ENCODE measurements at regions not wholly inside any gene's neighbourhood (a gene's known extent, or its start where the extent isn't known, plus 50 kb on each side); places are given as distances from the start of the nearest gene placed in this dataset.
"Not testable (repeated sequence)": the region's sequence is repeated elsewhere in the genome, so short reads cannot be mapped to it uniquely, and the experiment has no call there.

DNA sequence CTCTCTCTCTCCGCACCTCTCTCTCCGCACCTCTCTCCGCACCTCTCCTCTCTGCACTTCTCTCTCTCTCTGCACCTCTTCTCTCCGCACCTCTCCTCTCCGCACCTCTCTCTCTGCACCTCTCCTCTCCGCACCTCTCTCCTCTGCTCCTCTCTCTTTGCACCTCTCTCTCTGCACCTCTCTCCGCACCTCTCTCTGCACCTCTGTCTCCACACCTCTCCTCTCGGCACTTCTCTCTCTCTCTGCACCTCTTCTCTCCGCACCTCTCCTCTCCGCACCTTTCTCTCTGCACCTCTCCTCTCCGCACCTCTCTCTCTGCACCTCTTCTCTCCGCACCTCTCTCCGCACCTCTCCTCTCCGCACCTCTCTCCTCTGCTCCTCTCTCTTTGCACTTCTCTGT lies 274.2 kb downstream of the CCSER2 start:
- TF ChIP-seq, protein P1, sequence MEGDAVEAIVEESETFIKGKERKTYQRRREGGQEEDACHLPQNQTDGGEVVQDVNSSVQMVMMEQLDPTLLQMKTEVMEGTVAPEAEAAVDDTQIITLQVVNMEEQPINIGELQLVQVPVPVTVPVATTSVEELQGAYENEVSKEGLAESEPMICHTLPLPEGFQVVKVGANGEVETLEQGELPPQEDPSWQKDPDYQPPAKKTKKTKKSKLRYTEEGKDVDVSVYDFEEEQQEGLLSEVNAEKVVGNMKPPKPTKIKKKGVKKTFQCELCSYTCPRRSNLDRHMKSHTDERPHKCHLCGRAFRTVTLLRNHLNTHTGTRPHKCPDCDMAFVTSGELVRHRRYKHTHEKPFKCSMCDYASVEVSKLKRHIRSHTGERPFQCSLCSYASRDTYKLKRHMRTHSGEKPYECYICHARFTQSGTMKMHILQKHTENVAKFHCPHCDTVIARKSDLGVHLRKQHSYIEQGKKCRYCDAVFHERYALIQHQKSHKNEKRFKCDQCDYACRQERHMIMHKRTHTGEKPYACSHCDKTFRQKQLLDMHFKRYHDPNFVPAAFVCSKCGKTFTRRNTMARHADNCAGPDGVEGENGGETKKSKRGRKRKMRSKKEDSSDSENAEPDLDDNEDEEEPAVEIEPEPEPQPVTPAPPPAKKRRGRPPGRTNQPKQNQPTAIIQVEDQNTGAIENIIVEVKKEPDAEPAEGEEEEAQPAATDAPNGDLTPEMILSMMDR (conservative IDR thresholded peaks at IDR 0.05; ENCODE audit: low read depth in 2 of 2), result not testable (repeated sequence)
- TF ChIP-seq POLR2AphosphoS5 (IDR thresholded peaks at IDR 0.05; ENCODE audit: low read depth); EZH2phosphoT487 (IDR thresholded peaks at IDR 0.05; ENCODE audit: unreplicated experiment); STAT1 (IDR thresholded peaks at IDR 0.05; ENCODE audit: unreplicated experiment); CREB1 (CRISPR knock-in tag; IDR thresholded peaks at IDR 0.05; ENCODE audit: low read depth); JUNB (IDR thresholded peaks at IDR 0.05; ENCODE audit: unreplicated experiment): not testable (repeated sequence)
- peak; percentile 55 for TF ChIP-seq EZH2 (IDR thresholded peaks at IDR 0.05; ENCODE audit: low read depth, unreplicated experiment)
- TF ChIP-seq, protein P2, sequence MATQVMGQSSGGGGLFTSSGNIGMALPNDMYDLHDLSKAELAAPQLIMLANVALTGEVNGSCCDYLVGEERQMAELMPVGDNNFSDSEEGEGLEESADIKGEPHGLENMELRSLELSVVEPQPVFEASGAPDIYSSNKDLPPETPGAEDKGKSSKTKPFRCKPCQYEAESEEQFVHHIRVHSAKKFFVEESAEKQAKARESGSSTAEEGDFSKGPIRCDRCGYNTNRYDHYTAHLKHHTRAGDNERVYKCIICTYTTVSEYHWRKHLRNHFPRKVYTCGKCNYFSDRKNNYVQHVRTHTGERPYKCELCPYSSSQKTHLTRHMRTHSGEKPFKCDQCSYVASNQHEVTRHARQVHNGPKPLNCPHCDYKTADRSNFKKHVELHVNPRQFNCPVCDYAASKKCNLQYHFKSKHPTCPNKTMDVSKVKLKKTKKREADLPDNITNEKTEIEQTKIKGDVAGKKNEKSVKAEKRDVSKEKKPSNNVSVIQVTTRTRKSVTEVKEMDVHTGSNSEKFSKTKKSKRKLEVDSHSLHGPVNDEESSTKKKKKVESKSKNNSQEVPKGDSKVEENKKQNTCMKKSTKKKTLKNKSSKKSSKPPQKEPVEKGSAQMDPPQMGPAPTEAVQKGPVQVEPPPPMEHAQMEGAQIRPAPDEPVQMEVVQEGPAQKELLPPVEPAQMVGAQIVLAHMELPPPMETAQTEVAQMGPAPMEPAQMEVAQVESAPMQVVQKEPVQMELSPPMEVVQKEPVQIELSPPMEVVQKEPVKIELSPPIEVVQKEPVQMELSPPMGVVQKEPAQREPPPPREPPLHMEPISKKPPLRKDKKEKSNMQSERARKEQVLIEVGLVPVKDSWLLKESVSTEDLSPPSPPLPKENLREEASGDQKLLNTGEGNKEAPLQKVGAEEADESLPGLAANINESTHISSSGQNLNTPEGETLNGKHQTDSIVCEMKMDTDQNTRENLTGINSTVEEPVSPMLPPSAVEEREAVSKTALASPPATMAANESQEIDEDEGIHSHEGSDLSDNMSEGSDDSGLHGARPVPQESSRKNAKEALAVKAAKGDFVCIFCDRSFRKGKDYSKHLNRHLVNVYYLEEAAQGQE (IDR thresholded peaks at IDR 0.05; ENCODE audit: unreplicated experiment), result not testable (repeated sequence)
- TF ChIP-seq, protein P3, sequence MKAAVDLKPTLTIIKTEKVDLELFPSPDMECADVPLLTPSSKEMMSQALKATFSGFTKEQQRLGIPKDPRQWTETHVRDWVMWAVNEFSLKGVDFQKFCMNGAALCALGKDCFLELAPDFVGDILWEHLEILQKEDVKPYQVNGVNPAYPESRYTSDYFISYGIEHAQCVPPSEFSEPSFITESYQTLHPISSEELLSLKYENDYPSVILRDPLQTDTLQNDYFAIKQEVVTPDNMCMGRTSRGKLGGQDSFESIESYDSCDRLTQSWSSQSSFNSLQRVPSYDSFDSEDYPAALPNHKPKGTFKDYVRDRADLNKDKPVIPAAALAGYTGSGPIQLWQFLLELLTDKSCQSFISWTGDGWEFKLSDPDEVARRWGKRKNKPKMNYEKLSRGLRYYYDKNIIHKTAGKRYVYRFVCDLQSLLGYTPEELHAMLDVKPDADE (IDR thresholded peaks at IDR 0.05), result not testable (repeated sequence)

Data from GM23338 (cell line).